Kidney (tissue), 13 donors: ENCODE measurements at regions not wholly inside any gene's neighbourhood (a gene's known extent, or its start where the extent isn't known, plus 50 kb on each side); places are given as distances from the start of the nearest gene placed in this dataset.

Experiments
- DNase-seq, 5 donors: peaks; one replicate each; pipeline ENCODE4 v3.0.0-alpha.2; 2013 to 2020
- FAIRE-seq: peaks from 2 replicates; lab custom pipeline; 2012; peaks lifted over from hg19 to GRCh38; lab: Jason Lieb, UNC
- H3K27ac ChIP-seq, 2 donors: one replicate each; pipeline ENCODE4 v1.7.0; 2013; ENCODE audit warnings: low read depth in 2 of 2, low read length in 2 of 2, inconsistent platforms in 1 of 2
- H3K27me3 ChIP-seq: one replicate; pipeline ENCODE4 v1.7.1; 2013; ENCODE audit warnings: low read length, inconsistent platforms; ENCODE audit not compliant: control insufficient read depth, insufficient read depth
- H3K36me3 ChIP-seq, 3 donors: one replicate each; pipeline versions ENCODE4 v1.7.0 to v1.7.1; 2013; ENCODE audit warnings: low read length in 3 of 3, control low read depth in 1 of 3, inconsistent platforms in 1 of 3; ENCODE audit not compliant: insufficient read depth in 3 of 3, control insufficient read depth in 2 of 3
- H3K4me1 ChIP-seq, 3 donors: one replicate each; pipeline versions ENCODE4 v1.7.0 to v1.7.1; 2013; ENCODE audit warnings: low read length in 3 of 3, inconsistent platforms in 1 of 3, low read depth in 1 of 3; ENCODE audit not compliant: control insufficient read depth in 2 of 3, insufficient read depth in 2 of 3
- H3K4me3 ChIP-seq, 3 donors: one replicate each; pipeline versions ENCODE4 v1.7.0 to v1.8.1; 2013; ENCODE audit warnings: low read length in 3 of 3, control low read depth in 1 of 3, inconsistent platforms in 1 of 3
- H3K9ac ChIP-seq, 3 donors: one replicate each; pipeline versions ENCODE4 v1.7.0 to v1.7.1; 2013; ENCODE audit warnings: low read length in 3 of 3, control low read depth in 1 of 3, inconsistent platforms in 1 of 3
- H3K9me3 ChIP-seq, 3 donors: one replicate each; pipeline versions ENCODE4 v1.7.0 to v1.7.1; 2013; ENCODE audit warnings: low read length in 3 of 3, control low read depth in 1 of 3, inconsistent platforms in 1 of 3; ENCODE audit not compliant: control insufficient read depth in 2 of 3, insufficient read depth in 1 of 3
- intact Hi-C: fragments of 100-400 bp; cut with DNase I; formaldehyde crosslinking; loops from one replicate; pipeline ENCODE4 v1.11.1; 2022
- TF ChIP-seq, protein P1 (sequence below): IDR thresholded peaks from 3 replicates; pipeline ENCODE4 v1.5.1; 2012; ENCODE audit warnings: mild to moderate bottlenecking, moderate library complexity, borderline replicate concordance; ENCODE audit not compliant: insufficient read depth; ENCODE audit errors: extremely low read depth
- donor health status: control.
- donor health status: control.
- donor health status: control.
- donor health status: control.
- donor health status: control.
- donor health status: DM: yes; HTN: yes; CAD: no.
- donor health status: Normal renal cell carcinoma (clear cell type).

DNA sequence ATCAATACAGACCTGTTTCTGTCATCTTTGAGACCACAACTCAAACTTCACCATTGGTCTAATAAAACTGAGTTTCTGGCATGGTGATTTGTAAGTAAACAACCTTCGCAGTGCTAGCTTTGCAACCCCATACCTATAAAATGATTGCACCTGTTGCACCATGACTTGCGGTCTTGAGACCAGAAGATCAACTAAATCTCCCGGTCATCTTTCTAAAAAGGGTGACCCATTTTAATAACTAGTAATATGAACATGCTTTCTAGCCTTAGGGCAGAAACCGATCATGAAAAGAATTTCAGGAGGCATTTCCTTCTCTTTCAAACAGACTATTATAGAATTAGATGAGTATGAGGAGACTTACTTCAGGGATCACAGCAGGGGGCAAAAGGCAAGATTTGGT lies 151.9 kb upstream of the ZNF385D start:
- DNase-seq (no peak), FAIRE-seq (no peak)
- no peaks in the 10 kb centered on the region for H3K9me3 ChIP-seq
- intact Hi-C loops = no loop called here
- H3K4me3 ChIP-seq = no peak overlapping the region
- H3K36me3 ChIP-seq = no peaks in the 10 kb centered on the region
- H3K9ac ChIP-seq = no peak overlapping the region
- H3K4me1 ChIP-seq = no peaks in the 10 kb centered on the region
- no peak overlapping the region for H3K27ac ChIP-seq
- TF ChIP-seq, protein P1, sequence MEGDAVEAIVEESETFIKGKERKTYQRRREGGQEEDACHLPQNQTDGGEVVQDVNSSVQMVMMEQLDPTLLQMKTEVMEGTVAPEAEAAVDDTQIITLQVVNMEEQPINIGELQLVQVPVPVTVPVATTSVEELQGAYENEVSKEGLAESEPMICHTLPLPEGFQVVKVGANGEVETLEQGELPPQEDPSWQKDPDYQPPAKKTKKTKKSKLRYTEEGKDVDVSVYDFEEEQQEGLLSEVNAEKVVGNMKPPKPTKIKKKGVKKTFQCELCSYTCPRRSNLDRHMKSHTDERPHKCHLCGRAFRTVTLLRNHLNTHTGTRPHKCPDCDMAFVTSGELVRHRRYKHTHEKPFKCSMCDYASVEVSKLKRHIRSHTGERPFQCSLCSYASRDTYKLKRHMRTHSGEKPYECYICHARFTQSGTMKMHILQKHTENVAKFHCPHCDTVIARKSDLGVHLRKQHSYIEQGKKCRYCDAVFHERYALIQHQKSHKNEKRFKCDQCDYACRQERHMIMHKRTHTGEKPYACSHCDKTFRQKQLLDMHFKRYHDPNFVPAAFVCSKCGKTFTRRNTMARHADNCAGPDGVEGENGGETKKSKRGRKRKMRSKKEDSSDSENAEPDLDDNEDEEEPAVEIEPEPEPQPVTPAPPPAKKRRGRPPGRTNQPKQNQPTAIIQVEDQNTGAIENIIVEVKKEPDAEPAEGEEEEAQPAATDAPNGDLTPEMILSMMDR = no peak
- no peaks in the 10 kb centered on the region for H3K27me3 ChIP-seq

DNA sequence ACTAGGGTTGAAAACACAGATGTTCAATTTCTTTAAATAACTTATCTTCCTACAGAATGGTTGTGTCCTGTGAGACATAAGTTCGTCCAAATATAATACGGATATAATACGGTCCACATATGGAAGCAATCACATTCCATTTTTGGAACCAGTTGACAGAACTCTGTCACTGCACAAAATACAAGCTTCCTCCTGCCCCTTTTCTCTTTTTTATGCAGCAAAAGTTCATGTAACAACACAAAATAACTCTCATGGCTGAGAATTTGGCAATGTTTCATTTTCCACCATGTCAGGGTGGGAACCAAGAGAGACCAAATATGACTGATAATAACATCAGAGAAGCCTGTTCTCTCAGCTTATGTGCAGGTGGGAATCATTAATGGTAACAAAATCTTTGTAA lies 158.1 kb upstream of the ZNF385D start:
- TF ChIP-seq, protein P1 = no peak
- no peaks in the 10 kb centered on the region for H3K9me3 ChIP-seq
- H3K27me3 ChIP-seq = no peaks in the 10 kb centered on the region
- DNase-seq (peak in 1 of 5 donors; percentile 37), FAIRE-seq (no peak)
- no peaks in the 10 kb centered on the region for H3K4me1 ChIP-seq
- H3K27ac ChIP-seq = no peak overlapping the region
- H3K36me3 ChIP-seq = no peaks in the 10 kb centered on the region
- H3K9ac ChIP-seq = no peak overlapping the region
- intact Hi-C loops = no loop called here
- H3K4me3 ChIP-seq = no peak overlapping the region

GRCh38 chr3:21912711-21913110 lies 161.7 kb upstream of the ZNF385D start:
- Histone ChIP-seq H3K27me3 (no peaks in the 10 kb centered on the region), H3K4me3 (no peak overlapping the region), H3K9ac (no peak overlapping the region), H3K27ac (no peak overlapping the region), H3K36me3 (no peaks in the 10 kb centered on the region), H3K9me3 (no peaks in the 10 kb centered on the region), H3K4me1 (no peaks in the 10 kb centered on the region)
- DNase-seq = peak in 1 of 5 donors; percentile 9
- TF ChIP-seq, protein P1 = no peak
- intact Hi-C loops = no loop called here
- FAIRE-seq = no peak

GRCh38 chr3:21913791-21914190 lies 162.8 kb upstream of the ZNF385D start:
- Histone ChIP-seq H3K4me3 (no peak overlapping the region), H3K36me3 (no peaks in the 10 kb centered on the region), H3K27ac (no peak overlapping the region), H3K9me3 (no peaks in the 10 kb centered on the region), H3K4me1 (no peaks in the 10 kb centered on the region), H3K27me3 (no peaks in the 10 kb centered on the region), H3K9ac (no peak overlapping the region)
- intact Hi-C loops = no loop called here
- DNase-seq (peak in 2 of 5 donors; percentile 28 to 32), FAIRE-seq (no peak)
- TF ChIP-seq, protein P1 = no peak
